ENCODE measurements at regions not wholly inside any gene's neighbourhood (a gene's known extent, or its start where the extent isn't known, plus 50 kb on each side); places are given as distances from the start of the nearest gene placed in this dataset.

DNA sequence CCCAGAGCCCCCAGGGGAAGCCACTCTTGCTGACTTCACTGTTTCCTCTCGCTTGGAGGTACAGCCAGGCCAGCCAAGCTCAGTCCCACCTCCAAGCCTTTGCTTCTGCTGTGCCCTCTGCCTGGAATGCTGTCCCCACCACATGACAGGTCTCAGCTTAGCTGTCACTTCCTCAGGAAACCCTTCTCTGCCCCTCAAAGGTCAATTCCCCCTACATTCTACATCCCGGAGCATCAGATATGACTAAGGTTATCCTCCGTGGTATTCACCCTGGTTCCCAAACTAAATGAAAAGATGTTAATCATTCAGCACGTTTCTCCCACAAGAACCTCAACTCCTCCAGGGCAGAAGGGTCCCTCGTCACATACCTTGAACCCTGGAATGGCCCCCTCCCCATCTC is 53.5 kb downstream of the PTPRS start:
- H2AFZ ChIP-seq (ENCODE audit: low read length) = no peak overlapping the region
- DNase-seq = no peak
- no peak overlapping the region for H3T11ph ChIP-seq (ENCODE audit: low read length)
- H3K23ac ChIP-seq (ENCODE audit: insufficient read length, low read depth, low read length) = no peak overlapping the region
- Mint-ChIP-seq H3K36me3 (ENCODE audit: insufficient read depth in 1 of 3, low read depth in 3 of 3) (peaks cover 13 to 29% (median 27%) of the 10 kb centered on the region in 3 experiments; a peak in 6 of 7 replicates), H3K4me3 (no peak overlapping the region), H3K4me1 (peaks cover 8 to 18% of the 10 kb centered on the region in 2 experiments), H3K9me3 (no peaks in the 10 kb centered on the region), H3K27ac (no peak overlapping the region), H3K27me3 (ENCODE audit: low read depth) (peaks cover 2% of the 10 kb centered on the region; the same call in 1 of the 2 replicates)
- no peak overlapping the region for H4K8ac ChIP-seq (replicated peaks; ENCODE audit: insufficient read length, low read depth, low read length)
- H2BK15ac ChIP-seq (ENCODE audit: low read depth, low read length) = no peak overlapping the region
- H3K56ac ChIP-seq (ENCODE audit: insufficient read length, low read depth, low read length) = no peak overlapping the region
- peaks cover 10% of the 10 kb centered on the region for H3K79me1 ChIP-seq (ENCODE audit: insufficient read depth, low read depth, low read length, poor library complexity, severe bottlenecking)
- H3K9ac ChIP-seq (ENCODE audit: extremely low read depth, insufficient read length, low read length) = no peak overlapping the region
- H3K4me2 ChIP-seq (ENCODE audit: insufficient read depth, insufficient read length, low read length) = no peak overlapping the region
- TF ChIP-seq, protein P1, sequence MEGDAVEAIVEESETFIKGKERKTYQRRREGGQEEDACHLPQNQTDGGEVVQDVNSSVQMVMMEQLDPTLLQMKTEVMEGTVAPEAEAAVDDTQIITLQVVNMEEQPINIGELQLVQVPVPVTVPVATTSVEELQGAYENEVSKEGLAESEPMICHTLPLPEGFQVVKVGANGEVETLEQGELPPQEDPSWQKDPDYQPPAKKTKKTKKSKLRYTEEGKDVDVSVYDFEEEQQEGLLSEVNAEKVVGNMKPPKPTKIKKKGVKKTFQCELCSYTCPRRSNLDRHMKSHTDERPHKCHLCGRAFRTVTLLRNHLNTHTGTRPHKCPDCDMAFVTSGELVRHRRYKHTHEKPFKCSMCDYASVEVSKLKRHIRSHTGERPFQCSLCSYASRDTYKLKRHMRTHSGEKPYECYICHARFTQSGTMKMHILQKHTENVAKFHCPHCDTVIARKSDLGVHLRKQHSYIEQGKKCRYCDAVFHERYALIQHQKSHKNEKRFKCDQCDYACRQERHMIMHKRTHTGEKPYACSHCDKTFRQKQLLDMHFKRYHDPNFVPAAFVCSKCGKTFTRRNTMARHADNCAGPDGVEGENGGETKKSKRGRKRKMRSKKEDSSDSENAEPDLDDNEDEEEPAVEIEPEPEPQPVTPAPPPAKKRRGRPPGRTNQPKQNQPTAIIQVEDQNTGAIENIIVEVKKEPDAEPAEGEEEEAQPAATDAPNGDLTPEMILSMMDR (conservative IDR thresholded peaks at IDR 0.05) = no peak
- H3K9me3 ChIP-seq (ENCODE audit: control insufficient read depth, low read depth, low read length) = no peaks in the 10 kb centered on the region
- no peak overlapping the region for H3K4ac ChIP-seq (ENCODE audit: low read depth, low read length)
- no peaks in the 10 kb centered on the region for H3K27me3 ChIP-seq (ENCODE audit: insufficient read depth, low read length)
- H2BK12ac ChIP-seq (ENCODE audit: insufficient read length, low read depth, low read length) = no peak overlapping the region
- no peaks in the 10 kb centered on the region for H4K20me1 ChIP-seq (ENCODE audit: control insufficient read depth, insufficient read depth, insufficient read length)
- peaks cover 17% of the 10 kb centered on the region; the same call in 1 of the 2 replicates for H3K79me2 ChIP-seq (ENCODE audit: insufficient read depth, low read length)
- WGBS (ENCODE audit: extremely low coverage, insufficient read length, low lambda C conversion rate) = no CpG with 5 or more reads among the region's 5 CpGs
- H2BK120ac ChIP-seq (ENCODE audit: low read depth, low read length, poor library complexity, severe bottlenecking) = no peak overlapping the region
- H4K5ac ChIP-seq (ENCODE audit: insufficient read length, low read depth, low read length) = no peak overlapping the region
- no peak overlapping the region for H2BK20ac ChIP-seq (ENCODE audit: low read depth, low read length, poor library complexity, severe bottlenecking)
- no peak overlapping the region for H4K91ac ChIP-seq (ENCODE audit: insufficient read length, low read depth, low read length)
- H3K4me1 ChIP-seq (ENCODE audit: insufficient read depth, low read length) = no peaks in the 10 kb centered on the region; the same call in 1 of the 2 replicates
- no peak overlapping the region for H3K18ac ChIP-seq (ENCODE audit: insufficient read length, low read depth, low read length)
- no peak overlapping the region for H3K27ac ChIP-seq (ENCODE audit: insufficient read length, low read depth, low read length)
- no peak overlapping the region for H2BK5ac ChIP-seq (ENCODE audit: insufficient read length, low read length)
- no peak overlapping the region for H3K14ac ChIP-seq (ENCODE audit: insufficient read depth, low read length)
- H2AK5ac ChIP-seq (ENCODE audit: insufficient read length, low read length) = no peak overlapping the region
- H3K23me2 ChIP-seq (ENCODE audit: insufficient read length, low read depth, low read length, poor library complexity, severe bottlenecking) = no peaks in the 10 kb centered on the region
